BLaER1 (cell line): ENCODE measurements at regions not wholly inside any gene's neighbourhood (a gene's known extent, or its start where the extent isn't known, plus 50 kb on each side); places are given as distances from the start of the nearest gene placed in this dataset.

Experiments used
- H3K27ac ChIP-seq: shearing (Covaris generic); formaldehyde crosslinking; 2 replicates; pipeline ENCODE4 v1.8.1; 2022
- H3K27me3 ChIP-seq: shearing (Covaris generic); formaldehyde crosslinking; 2 replicates; pipeline ENCODE4 v1.8.1; 2022
- H3K36me3 ChIP-seq: shearing (Covaris generic); formaldehyde crosslinking; 2 replicates; pipeline ENCODE4 v1.8.1; 2022
- H3K4me1 ChIP-seq: shearing (Covaris generic); formaldehyde crosslinking; 2 replicates; pipeline ENCODE4 v1.8.1; 2022
- H3K4me2 ChIP-seq: shearing (Covaris generic); formaldehyde crosslinking; 2 replicates; pipeline ENCODE4 v1.8.1; 2022
- H3K4me3 ChIP-seq: shearing (Covaris generic); formaldehyde crosslinking; 2 replicates; pipeline ENCODE4 v1.8.1; 2022
- H3K9ac ChIP-seq: shearing (Covaris generic); formaldehyde crosslinking; 2 replicates; pipeline ENCODE4 v1.8.1; 2022
- H3K9me3 ChIP-seq: shearing (Covaris generic); formaldehyde crosslinking; 2 replicates; pipeline ENCODE4 v1.8.1; 2022
- H4K20me1 ChIP-seq: shearing (Covaris generic); formaldehyde crosslinking; 2 replicates; pipeline ENCODE4 v1.8.1; 2022
- Cebpa-rat ChIP-seq: shearing (Covaris generic); IDR thresholded peaks from 2 replicates; pipeline ENCODE4 v1.8.1; 2022

GRCh38 chr6:130677312-130677711 lies 149.9 kb upstream of the SMLR1 start:
- Histone ChIP-seq H3K9me3 (peaks cover 17% of the 10 kb centered on the region), H3K4me3 (no peak overlapping the region), H3K9ac (no peak overlapping the region), H3K4me1 (no peaks in the 10 kb centered on the region), H3K27ac (no peak overlapping the region), H3K36me3 (no peaks in the 10 kb centered on the region), H3K4me2 (no peak overlapping the region), H3K27me3 (no peaks in the 10 kb centered on the region), H4K20me1 (no peaks in the 10 kb centered on the region)
- TF ChIP-seq Cebpa-rat = no peak

- H3K36me3 ChIP-seq = no peaks in the 10 kb centered on the region
- no peak for TF ChIP-seq Cebpa-rat
- no peaks in the 10 kb centered on the region for H3K27me3 ChIP-seq
- no peak overlapping the region for H3K9ac ChIP-seq
- H3K4me3 ChIP-seq = no peak overlapping the region
- H3K4me1 ChIP-seq = no peaks in the 10 kb centered on the region
- peaks cover 17% of the 10 kb centered on the region for H3K9me3 ChIP-seq
- no peak overlapping the region for H3K4me2 ChIP-seq
- no peaks in the 10 kb centered on the region for H4K20me1 ChIP-seq
- H3K27ac ChIP-seq = no peak overlapping the region
Measured at GRCh38 chr6:130677766-130678165, 149.4 kb upstream of the SMLR1 start.

GRCh38 chr6:130679684-130680083 lies 147.5 kb upstream of the SMLR1 start:
- no peak overlapping the region for H3K4me3 ChIP-seq
- H3K4me1 ChIP-seq = no peaks in the 10 kb centered on the region
- H3K27ac ChIP-seq = no peak overlapping the region
- peaks cover 17% of the 10 kb centered on the region for H3K9me3 ChIP-seq
- H3K9ac ChIP-seq = no peak overlapping the region
- H3K4me2 ChIP-seq = no peak overlapping the region
- no peaks in the 10 kb centered on the region for H3K27me3 ChIP-seq
- H3K36me3 ChIP-seq = no peaks in the 10 kb centered on the region
- H4K20me1 ChIP-seq = no peaks in the 10 kb centered on the region
- TF ChIP-seq Cebpa-rat = no peak

- Histone ChIP-seq H3K9ac (no peak overlapping the region), H3K9me3 (peaks cover 17% of the 10 kb centered on the region), H3K4me1 (no peaks in the 10 kb centered on the region), H3K27me3 (no peaks in the 10 kb centered on the region), H3K4me3 (no peak overlapping the region), H3K4me2 (no peak overlapping the region), H3K27ac (no peak overlapping the region), H4K20me1 (no peaks in the 10 kb centered on the region), H3K36me3 (no peaks in the 10 kb centered on the region)
- TF ChIP-seq Cebpa-rat = no peak
Measured at GRCh38 chr6:130680116-130680515, 147.1 kb upstream of the SMLR1 start.

GRCh38 chr6:130681028-130681427 lies 146.2 kb upstream of the SMLR1 start:
- Histone ChIP-seq H3K9ac (no peak overlapping the region), H3K4me3 (no peak overlapping the region), H3K4me1 (no peaks in the 10 kb centered on the region), H3K9me3 (peaks cover 17% of the 10 kb centered on the region), H3K27ac (no peak overlapping the region), H3K4me2 (no peak overlapping the region), H4K20me1 (no peaks in the 10 kb centered on the region), H3K36me3 (no peaks in the 10 kb centered on the region), H3K27me3 (no peaks in the 10 kb centered on the region)
- TF ChIP-seq Cebpa-rat = no peak

- no peaks in the 10 kb centered on the region for H3K27me3 ChIP-seq
- no peaks in the 10 kb centered on the region for H3K4me1 ChIP-seq
- no peak overlapping the region for H3K4me2 ChIP-seq
- no peak overlapping the region for H3K27ac ChIP-seq
- H4K20me1 ChIP-seq = no peaks in the 10 kb centered on the region
- no peak overlapping the region for H3K9ac ChIP-seq
- H3K9me3 ChIP-seq = peaks cover 14% of the 10 kb centered on the region
- TF ChIP-seq Cebpa-rat = no peak
- no peaks in the 10 kb centered on the region for H3K36me3 ChIP-seq
- H3K4me3 ChIP-seq = no peak overlapping the region
Measured at GRCh38 chr6:130682066-130682465, 145.1 kb upstream of the SMLR1 start.

- Histone ChIP-seq H3K27me3 (no peaks in the 10 kb centered on the region), H3K4me2 (no peak overlapping the region), H3K9me3 (no peaks in the 10 kb centered on the region), H3K4me1 (no peaks in the 10 kb centered on the region), H3K4me3 (no peak overlapping the region), H3K36me3 (no peaks in the 10 kb centered on the region), H3K9ac (no peak overlapping the region), H3K27ac (no peak overlapping the region), H4K20me1 (no peaks in the 10 kb centered on the region)
- no peak for TF ChIP-seq Cebpa-rat
Measured at GRCh38 chr6:130683761-130684517, 143.3 kb upstream of the SMLR1 start.

- no peaks in the 10 kb centered on the region for H3K4me1 ChIP-seq
- H3K9ac ChIP-seq = no peak overlapping the region
- no peak overlapping the region for H3K27ac ChIP-seq
- H4K20me1 ChIP-seq = no peaks in the 10 kb centered on the region
- H3K4me2 ChIP-seq = no peak overlapping the region
- H3K4me3 ChIP-seq = no peak overlapping the region
- no peak for TF ChIP-seq Cebpa-rat
- H3K9me3 ChIP-seq = 0 out of 2 replicates have a peak, but pooled peaks cover 6% of the 10 kb centered on the region
- no peaks in the 10 kb centered on the region for H3K36me3 ChIP-seq
- no peaks in the 10 kb centered on the region for H3K27me3 ChIP-seq
Measured at GRCh38 chr6:130692659-130693058, 134.5 kb upstream of the SMLR1 start.

GRCh38 chr6:130693944-130694343 lies 133.3 kb upstream of the SMLR1 start:
- no peak overlapping the region for H3K27ac ChIP-seq
- H3K9ac ChIP-seq = no peak overlapping the region
- no peaks in the 10 kb centered on the region for H4K20me1 ChIP-seq
- no peak overlapping the region for H3K4me2 ChIP-seq
- no peaks in the 10 kb centered on the region for H3K27me3 ChIP-seq
- no peaks in the 10 kb centered on the region for H3K4me1 ChIP-seq
- 0 out of 2 replicates have a peak, but pooled peaks cover 6% of the 10 kb centered on the region for H3K9me3 ChIP-seq
- no peak for TF ChIP-seq Cebpa-rat
- H3K36me3 ChIP-seq = no peaks in the 10 kb centered on the region
- no peak overlapping the region for H3K4me3 ChIP-seq

- no peaks in the 10 kb centered on the region for H4K20me1 ChIP-seq
- no peaks in the 10 kb centered on the region for H3K36me3 ChIP-seq
- H3K9ac ChIP-seq = no peak overlapping the region
- H3K4me2 ChIP-seq = no peak overlapping the region
- H3K4me3 ChIP-seq = no peak overlapping the region
- H3K9me3 ChIP-seq = 0 out of 2 replicates have a peak, but pooled peaks cover 6% of the 10 kb centered on the region
- no peaks in the 10 kb centered on the region for H3K27me3 ChIP-seq
- TF ChIP-seq Cebpa-rat = no peak
- H3K27ac ChIP-seq = no peak overlapping the region
- H3K4me1 ChIP-seq = no peaks in the 10 kb centered on the region
Measured at GRCh38 chr6:130694606-130695005, 132.6 kb upstream of the SMLR1 start.
